Hypothalamus (tissue), 51 donors: ENCODE measurements at regions not wholly inside any gene's neighbourhood (a gene's known extent, or its start where the extent isn't known, plus 50 kb on each side); places are given as distances from the start of the nearest gene placed in this dataset.

ENCODE experiments used
- DNase-seq, 51 donors: peaks; one replicate each; lab custom pipeline; 2025; lab: John Stamatoyannopoulos, UW

GRCh38 chr4:15362541-15362940 is 65.3 kb upstream of the C1QTNF7 start:
- DNase-seq = no peak

- DNase-seq = no peak
Measured at GRCh38 chr4:15364183-15364582, 63.6 kb upstream of the C1QTNF7 start.

- no peak for DNase-seq
Measured at GRCh38 chr4:15365641-15366040, 62.2 kb upstream of the C1QTNF7 start.

GRCh38 chr4:15366721-15367120 is 61.1 kb upstream of the C1QTNF7 start:
- DNase-seq = no peak

- no peak for DNase-seq
Measured at GRCh38 chr4:15368856-15369255, 59.0 kb upstream of the C1QTNF7 start.

GRCh38 chr4:15370296-15370695 is 57.5 kb upstream of the C1QTNF7 start:
- no peak for DNase-seq

GRCh38 chr4:15373363-15373762 is 54.5 kb upstream of the C1QTNF7 start:
- no peak for DNase-seq

GRCh38 chr4:15374656-15375055 is 53.2 kb upstream of the C1QTNF7 start:
- no peak for DNase-seq

- peak in 1 of 51 donors; percentile 6 for DNase-seq
Measured at GRCh38 chr4:15375667-15376066, 52.2 kb upstream of the C1QTNF7 start.

GRCh38 chr4:15376145-15376544 is 51.7 kb upstream of the C1QTNF7 start:
- no peak for DNase-seq

GRCh38 chr4:15376594-15376993 is 51.2 kb upstream of the C1QTNF7 start:
- no peak for DNase-seq
